ENCODE measurements at regions not wholly inside any gene's neighbourhood (a gene's known extent, or its start where the extent isn't known, plus 50 kb on each side); places are given as distances from the start of the nearest gene placed in this dataset.

- TF ChIP-seq CTCF (IDR thresholded peaks at IDR 0.05) (no peak), POLR2A (IDR thresholded peaks at IDR 0.05) (no peak)
Observed at GRCh38 chr2:145759228-145759915, 1239.5 kb upstream of the ZEB2 start.
